ENCODE measurements at regions not wholly inside any gene's neighbourhood (a gene's known extent, or its start where the extent isn't known, plus 50 kb on each side); places are given as distances from the start of the nearest gene placed in this dataset.

GRCh38 chr2:58634653-58635370 is 393.7 kb upstream of the FANCL start:
- Histone ChIP-seq H2AFZ (no peak overlapping the region), H3K9me3 (ENCODE audit: low read depth) (no peaks in the 10 kb centered on the region), H3K4me3 (no peak overlapping the region), H3K9me2 (ENCODE audit: insufficient read depth) (no peaks in the 10 kb centered on the region), H3K27me3 (replicated peaks; ENCODE audit: insufficient read depth) (no peaks in the 10 kb centered on the region), H3K27ac (no peak overlapping the region), H3K4me1 (ENCODE audit: insufficient read depth) (peaks cover 28% of the 10 kb centered on the region), H4K20me1 (ENCODE audit: insufficient read depth) (no peaks in the 10 kb centered on the region), H3F3A (ENCODE audit: insufficient read depth) (peaks cover 16% of the 10 kb centered on the region; the same call in 1 of the 2 replicates), H3K79me2 (ENCODE audit: insufficient read depth) (no peaks in the 10 kb centered on the region), H3K4me2 (ENCODE audit: unreplicated experiment) (no peak overlapping the region), H3K9ac (no peak overlapping the region), H3K36me3 (ENCODE audit: low read depth) (no peaks in the 10 kb centered on the region)
- in situ Hi-C loops (cut with MboI), result no loop called here
- peak; percentile 53 for DNase-seq
- 43 to 44% methylated on average over 4 of the region's 4 CpGs for WGBS, 2 experiments (ENCODE audit: low coverage in 1 of 2, low lambda C conversion rate in 2 of 2, missing lambda C conversion rate in 2 of 2)
- TF ChIP-seq EZH2 (IDR thresholded peaks at IDR 0.05; ENCODE audit: insufficient read depth, poor library complexity, severe bottlenecking), result no peak
- no peak for TF ChIP-seq EZH2phosphoT487 (IDR thresholded peaks at IDR 0.05; ENCODE audit: insufficient read depth, low read depth)

- in situ Hi-C loops (cut with MboI), result no loop called here
- no peak overlapping the region for H3K4me3 ChIP-seq
- DNase-seq, result peak; percentile 75
Measured at GRCh38 chr2:58633613-58634365, 392.7 kb upstream of the FANCL start.

GRCh38 chr2:58631986-58632385 is 390.9 kb upstream of the FANCL start:
- Histone ChIP-seq H3K36me3 (ENCODE audit: low read depth) (no peaks in the 10 kb centered on the region), H3K4me2 (ENCODE audit: unreplicated experiment) (no peak overlapping the region), H3K4me1 (ENCODE audit: insufficient read depth) (peaks cover 18% of the 10 kb centered on the region), H3F3A (ENCODE audit: insufficient read depth) (peaks cover 16% of the 10 kb centered on the region; the same call in 1 of the 2 replicates), H3K9me3 (ENCODE audit: low read depth) (no peaks in the 10 kb centered on the region), H3K9ac (no peak overlapping the region), H3K4me3 (no peak overlapping the region), H3K27ac (no peak overlapping the region), H2AFZ (no peak overlapping the region), H3K9me2 (ENCODE audit: insufficient read depth) (no peaks in the 10 kb centered on the region), H4K20me1 (ENCODE audit: insufficient read depth) (no peaks in the 10 kb centered on the region), H3K27me3 (replicated peaks; ENCODE audit: insufficient read depth) (no peaks in the 10 kb centered on the region), H3K79me2 (ENCODE audit: insufficient read depth) (no peaks in the 10 kb centered on the region)
- DNase-seq, result no peak
- 74% methylated on average over 1 of the region's 1 CpG for WGBS, 2 experiments (ENCODE audit: low coverage in 1 of 2, low lambda C conversion rate in 2 of 2, missing lambda C conversion rate in 2 of 2)
- no peak for TF ChIP-seq EZH2phosphoT487 (IDR thresholded peaks at IDR 0.05; ENCODE audit: insufficient read depth, low read depth)
- no peak for TF ChIP-seq EZH2 (IDR thresholded peaks at IDR 0.05; ENCODE audit: insufficient read depth, poor library complexity, severe bottlenecking)
- in situ Hi-C loops (cut with MboI), result no loop called here

More at GRCh38 chr2:58633613-58634365, 392.7 kb upstream of the FANCL start:
- H3K9me2 ChIP-seq (ENCODE audit: insufficient read depth), result no peaks in the 10 kb centered on the region
- peaks cover 25% of the 10 kb centered on the region for H3K4me1 ChIP-seq (ENCODE audit: insufficient read depth)
- H3K9ac ChIP-seq, result no peak overlapping the region
- TF ChIP-seq EZH2phosphoT487 (IDR thresholded peaks at IDR 0.05; ENCODE audit: insufficient read depth, low read depth), result no peak
- TF ChIP-seq EZH2 (IDR thresholded peaks at IDR 0.05; ENCODE audit: insufficient read depth, poor library complexity, severe bottlenecking), result no peak
- peak overlapping the region; percentile 31 for H3K4me2 ChIP-seq (ENCODE audit: unreplicated experiment)
- H3K27me3 ChIP-seq (replicated peaks; ENCODE audit: insufficient read depth), result no peaks in the 10 kb centered on the region
- H3F3A ChIP-seq (ENCODE audit: insufficient read depth), result peaks cover 16% of the 10 kb centered on the region; the same call in 1 of the 2 replicates
- H2AFZ ChIP-seq, result no peak overlapping the region
- no peaks in the 10 kb centered on the region for H3K79me2 ChIP-seq (ENCODE audit: insufficient read depth)
- no peaks in the 10 kb centered on the region for H3K9me3 ChIP-seq (ENCODE audit: low read depth)
- no peaks in the 10 kb centered on the region for H3K36me3 ChIP-seq (ENCODE audit: low read depth)
- H4K20me1 ChIP-seq (ENCODE audit: insufficient read depth), result no peaks in the 10 kb centered on the region
- H3K27ac ChIP-seq, result no peak overlapping the region
- 10 to 13% methylated on average over 3 of the region's 3 CpGs for WGBS, 2 experiments (ENCODE audit: low coverage in 1 of 2, low lambda C conversion rate in 2 of 2, missing lambda C conversion rate in 2 of 2)

- H3K9me3 ChIP-seq (ENCODE audit: low read depth), result no peaks in the 10 kb centered on the region
- no peak overlapping the region for H2AFZ ChIP-seq
- H3K4me2 ChIP-seq (ENCODE audit: unreplicated experiment), result no peak overlapping the region
- no peaks in the 10 kb centered on the region for H3K36me3 ChIP-seq (ENCODE audit: low read depth)
- WGBS, 2 experiments (ENCODE audit: low coverage in 1 of 2, low lambda C conversion rate in 2 of 2, missing lambda C conversion rate in 2 of 2), result 70 to 71% methylated on average over 4 of the region's 4 CpGs
- peaks cover 15% of the 10 kb centered on the region for H3K4me1 ChIP-seq (ENCODE audit: insufficient read depth)
- no peaks in the 10 kb centered on the region for H3K27me3 ChIP-seq (replicated peaks; ENCODE audit: insufficient read depth)
- TF ChIP-seq EZH2 (IDR thresholded peaks at IDR 0.05; ENCODE audit: insufficient read depth, poor library complexity, severe bottlenecking), result no peak
- no peak for TF ChIP-seq EZH2phosphoT487 (IDR thresholded peaks at IDR 0.05; ENCODE audit: insufficient read depth, low read depth)
- no peaks in the 10 kb centered on the region for H3K9me2 ChIP-seq (ENCODE audit: insufficient read depth)
- DNase-seq, result no peak
- H3F3A ChIP-seq (ENCODE audit: insufficient read depth), result peaks cover 14% of the 10 kb centered on the region; the same call in 1 of the 2 replicates
- H3K9ac ChIP-seq, result no peak overlapping the region
- no peak overlapping the region for H3K4me3 ChIP-seq
- in situ Hi-C loops (cut with MboI), result no loop called here
- no peaks in the 10 kb centered on the region for H4K20me1 ChIP-seq (ENCODE audit: insufficient read depth)
- H3K79me2 ChIP-seq (ENCODE audit: insufficient read depth), result no peaks in the 10 kb centered on the region
- H3K27ac ChIP-seq, result no peak overlapping the region
Measured at GRCh38 chr2:58629545-58630119, 388.5 kb upstream of the FANCL start.

Measured in GM23248 (cell line).